ENCODE measurements at regions not wholly inside any gene's neighbourhood (a gene's known extent, or its start where the extent isn't known, plus 50 kb on each side); places are given as distances from the start of the nearest gene placed in this dataset.
"Not testable (repeated sequence)": the region's sequence is repeated elsewhere in the genome, so short reads cannot be mapped to it uniquely, and the experiment has no call there.

GRCh38 chr12:38238328-38238727 lies 78.2 kb upstream of the ALG10B start:
- not testable (repeated sequence) for H3K27me3 Mint-ChIP-seq; DNase-seq (ENCODE audit: low spot score in 2 of 2); H3K27ac Mint-ChIP-seq; H3K36me3 Mint-ChIP-seq; H3K4me1 Mint-ChIP-seq; ATAC-seq (ENCODE audit: low read depth); H3K4me3 Mint-ChIP-seq; H3K9me3 Mint-ChIP-seq

GRCh38 chr12:38253778-38254177 lies 62.8 kb upstream of the ALG10B start:
- DNase-seq (ENCODE audit: low spot score in 2 of 2) (no peak), ATAC-seq (ENCODE audit: low read depth) (no peak)
- H3K27me3 Mint-ChIP-seq: no peaks in the 10 kb centered on the region
- peaks cover 1% of the 10 kb centered on the region for H3K9me3 Mint-ChIP-seq
- H3K27ac Mint-ChIP-seq: no peak overlapping the region
- H3K4me1 Mint-ChIP-seq: no peaks in the 10 kb centered on the region
- no peaks in the 10 kb centered on the region for H3K36me3 Mint-ChIP-seq
- no peak overlapping the region for H3K4me3 Mint-ChIP-seq

- Mint-ChIP-seq H3K9me3 (peaks cover 5% of the 10 kb centered on the region), H3K4me1 (no peaks in the 10 kb centered on the region), H3K36me3 (no peaks in the 10 kb centered on the region), H3K27ac (no peak overlapping the region), H3K4me3 (no peak overlapping the region), H3K27me3 (no peaks in the 10 kb centered on the region)
- DNase-seq (ENCODE audit: low spot score in 2 of 2): no peak
- ATAC-seq (ENCODE audit: low read depth): no peak
Observed at GRCh38 chr12:38258411-38258810, 58.2 kb upstream of the ALG10B start.

Measured in memory B cell (primary cell).